IMR-90 (cell line): ENCODE measurements at regions not wholly inside any gene's neighbourhood (a gene's known extent, or its start where the extent isn't known, plus 50 kb on each side); places are given as distances from the start of the nearest gene placed in this dataset.

Experiments
- ATAC-seq: fragments of 200-7000 bp; cut with Tn5 transposase; 2 replicates; pipeline ENCODE4 v1.9.1; 2020; ENCODE audit warnings: low read depth, mild to moderate bottlenecking, moderate library complexity
- BruUV-seq: library from RNA; stranded (reverse); fragments of 400-500 nt; replicated peaks from 2 replicates; lab custom pipeline; 2021; lab: Mats Ljungman, UMichigan
- CTCF ChIA-PET: fragments of 300-600 bp; formaldehyde crosslinking; extraction: SDS; loops from one replicate; lab custom pipeline; 2021; ENCODE audit warnings: antibody characterized with exemption; lab: Yijun Ruan, JAX
- POLR2A ChIA-PET: fragments of 300-600 bp; sonication (Branson Sonifier 250); formaldehyde crosslinking; loops from one replicate; lab custom pipeline; 2022; ENCODE audit warnings: antibody characterized with exemption; ENCODE audit not compliant: unreplicated experiment; lab: Charles Lee
- DNase-seq: peaks from one replicate; pipeline ENCODE4 v3.0.0; 2013
- H2AFZ ChIP-seq: replicated peaks from 2 replicates; pipeline ENCODE3; 2013; ENCODE audit warnings: low read length, mild to moderate bottlenecking; ENCODE audit not compliant: poor library complexity
- H2AK5ac ChIP-seq: 2 replicates; pipeline ENCODE4 v1.6.1; 2013; ENCODE audit warnings: low read depth, low read length, inconsistent platforms
- H2AK9ac ChIP-seq: replicated peaks from 2 replicates; pipeline ENCODE3; 2013; ENCODE audit warnings: mild to moderate bottlenecking, low read depth, low read length, moderate library complexity; ENCODE audit not compliant: poor library complexity
- H2BK120ac ChIP-seq: 2 replicates; pipeline ENCODE4 v1.6.1; 2013; ENCODE audit warnings: low read depth, low read length, inconsistent platforms
- H2BK15ac ChIP-seq: 3 replicates; pipeline ENCODE4 v1.6.1; 2013; ENCODE audit warnings: low read depth, low read length, inconsistent platforms
- H2BK20ac ChIP-seq: 2 replicates; pipeline ENCODE4 v1.6.1; 2013; ENCODE audit warnings: low read depth, mild to moderate bottlenecking, inconsistent platforms, low read length, moderate library complexity
- H2BK5ac ChIP-seq: 2 replicates; pipeline ENCODE4 v1.6.1; 2013; ENCODE audit warnings: mild to moderate bottlenecking, low read depth, low read length, inconsistent platforms; ENCODE audit not compliant: poor library complexity, severe bottlenecking
- H3K14ac ChIP-seq: replicated peaks from 2 replicates; pipeline ENCODE4 v1.6.1; 2013; ENCODE audit warnings: low read depth, low read length, inconsistent platforms
- H3K18ac ChIP-seq: 2 replicates; pipeline ENCODE4 v1.6.1; 2013; ENCODE audit warnings: low read depth, low read length, control low read depth
- H3K23ac ChIP-seq: 2 replicates; pipeline ENCODE4 v1.6.1; 2013; ENCODE audit warnings: low read depth, low read length, inconsistent platforms
- H3K27ac ChIP-seq: 2 replicates; pipeline ENCODE4 v1.5.1; 2013; ENCODE audit warnings: mild to moderate bottlenecking, control low read depth, low read length; ENCODE audit not compliant: insufficient read depth
- H3K27me3 ChIP-seq: 2 replicates; pipeline ENCODE4 v1.6.1; 2013; ENCODE audit warnings: low read length; ENCODE audit not compliant: control insufficient read depth, insufficient read depth
- H3K36me3 ChIP-seq: 2 replicates; pipeline ENCODE4 v1.6.1; 2013; ENCODE audit warnings: low read length, mixed read lengths; ENCODE audit not compliant: control insufficient read depth, insufficient read depth
- H3K4ac ChIP-seq: 2 replicates; pipeline ENCODE4 v1.6.1; 2013; ENCODE audit warnings: low read depth, low read length, inconsistent platforms
- H3K4me1 ChIP-seq: 2 replicates; pipeline ENCODE4 v1.6.1; 2013; ENCODE audit warnings: low read length, mixed read lengths; ENCODE audit not compliant: control insufficient read depth, insufficient read depth
- H3K4me2 ChIP-seq: 2 replicates; pipeline ENCODE4 v1.6.1; 2013; ENCODE audit warnings: low read depth, mild to moderate bottlenecking, control low read depth, low read length, moderate library complexity
- H3K4me3 ChIP-seq: 2 replicates; pipeline ENCODE4 v1.5.1; 2013; ENCODE audit warnings: low read depth, mild to moderate bottlenecking, control low read depth, low read length, moderate library complexity; ENCODE audit not compliant: insufficient read depth
- H3K56ac ChIP-seq: 2 replicates; pipeline ENCODE4 v1.6.1; 2013; ENCODE audit warnings: low read length, inconsistent platforms; ENCODE audit not compliant: insufficient read depth; ENCODE audit errors: extremely low read depth
- H3K79me1 ChIP-seq, 2 experiments: 2 replicates each; pipeline ENCODE4 v1.6.1; 2013; ENCODE audit warnings: low read length in 2 of 2, inconsistent platforms in 1 of 2, low read depth in 1 of 2
- H3K9ac ChIP-seq: 2 replicates; pipeline ENCODE4 v1.6.1; 2013; ENCODE audit warnings: low read depth, low read length, control low read depth
- H3K9me1 ChIP-seq: 2 replicates; pipeline ENCODE4 v1.6.1; 2013; ENCODE audit warnings: low read length, inconsistent platforms; ENCODE audit not compliant: insufficient read depth
- H3K9me3 ChIP-seq: 2 replicates; pipeline ENCODE4 v1.6.1; 2013; ENCODE audit warnings: low read length; ENCODE audit not compliant: control insufficient read depth, insufficient read depth
- H4K20me1 ChIP-seq: 2 replicates; pipeline ENCODE4 v1.6.1; 2013; ENCODE audit warnings: low read length, inconsistent platforms; ENCODE audit not compliant: insufficient read depth
- H4K5ac ChIP-seq: 2 replicates; pipeline ENCODE4 v1.6.1; 2013; ENCODE audit warnings: mild to moderate bottlenecking, low read depth, low read length, control low read depth
- H4K8ac ChIP-seq, 2 experiments: 2 replicates each; pipeline ENCODE4 v1.6.1; 2013; ENCODE audit warnings: low read depth in 2 of 2, low read length in 2 of 2, control low read depth in 1 of 2, inconsistent platforms in 1 of 2
- H4K91ac ChIP-seq: 2 replicates; pipeline ENCODE4 v1.6.1; 2013; ENCODE audit warnings: low read depth, low read length, inconsistent platforms; ENCODE audit not compliant: insufficient read depth
- BHLHE40 ChIP-seq: fragments of 150-350 bp; IDR thresholded peaks from 2 replicates; pipeline ENCODE4 v1.6.1; 2016; ENCODE audit warnings: mild to moderate bottlenecking, low read depth, low read length
- MAFK ChIP-seq: IDR thresholded peaks from 2 replicates; pipeline ENCODE4 v1.6.1; 2012; ENCODE audit warnings: low read depth, low read length, improper control_type of control experiment
- MXI1 ChIP-seq: IDR thresholded peaks from 2 replicates; pipeline ENCODE4 v1.6.1; 2012; ENCODE audit warnings: low read depth, mild to moderate bottlenecking, low read length, moderate library complexity, borderline replicate concordance
- RAD21 ChIP-seq: IDR thresholded peaks from 2 replicates; pipeline ENCODE4 v1.6.1; 2012; ENCODE audit warnings: low read length, improper control_type of control experiment
- RFX5 ChIP-seq: IDR thresholded peaks from 2 replicates; pipeline ENCODE4 v1.8.0; 2012; ENCODE audit warnings: low read depth, mild to moderate bottlenecking, low read length, moderate library complexity
- WGBS, 2 experiments: methylation state at CpG; one replicate each; pipeline versions ENCODE4 v1.1.5 to v1.1.7; 2013; ENCODE audit warnings: missing lambda C conversion rate in 2 of 2; ENCODE audit not compliant: insufficient read length in 1 of 2; ENCODE audit errors: extremely low coverage in 2 of 2; 5-methylcytosine and 5-hydroxymethylcytosine counted together
- dilution Hi-C: fragments of 300-500 bp; cut with HindIII; formaldehyde crosslinking; loops from one replicate; pipeline ENCODE4 v1.14.3; 2018; ENCODE audit warnings: low sequenced_read_pairs; ENCODE audit not compliant: unreplicated experiment
- in situ Hi-C: fragments of 300-500 bp; cut with MboI; formaldehyde crosslinking; loops from 3 replicates; pipeline ENCODE4 v1.14.3; 2019; ENCODE audit warnings: low sequenced_read_pairs, inconsistent platforms, mixed read lengths
- intact Hi-C: fragments of 100-400 bp; cut with micrococcal nuclease; formaldehyde crosslinking; loops from 2 replicates; pipeline ENCODE4 v1.10.0; 2022
- TF ChIP-seq, protein P1 (sequence below): conservative IDR thresholded peaks from 2 replicates; pipeline ENCODE4 v1.5.1; 2012; ENCODE audit warnings: mild to moderate bottlenecking, low read depth, low read length, improper control_type of control experiment

DNA sequence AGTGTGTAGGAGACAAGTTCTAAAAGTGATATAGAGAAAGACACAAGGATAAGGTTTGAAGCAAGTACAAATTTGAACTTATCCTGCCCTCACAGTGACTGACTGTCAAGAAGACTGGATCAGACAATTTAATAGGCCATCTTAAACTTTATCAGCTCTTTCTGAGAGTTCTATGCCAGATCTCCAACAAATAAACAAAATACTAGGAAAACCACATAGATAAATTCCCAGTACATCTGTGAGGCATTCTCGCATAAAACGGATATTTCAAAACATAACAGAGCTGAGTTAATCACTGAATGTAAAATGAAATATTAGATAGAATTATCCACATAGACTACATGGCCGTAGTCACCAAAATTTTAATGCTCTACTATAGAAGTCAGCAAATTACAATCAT lies 120.9 kb upstream of the LUZP2 start:
- no peak overlapping the region for H2AFZ ChIP-seq
- H3K27me3 ChIP-seq, result no peaks in the 10 kb centered on the region
- no peak overlapping the region for H2AK5ac ChIP-seq
- no peak overlapping the region for H2BK20ac ChIP-seq
- no peaks in the 10 kb centered on the region for H3K36me3 ChIP-seq
- H3K27ac ChIP-seq, result no peak overlapping the region
- no peaks in the 10 kb centered on the region for H3K9me3 ChIP-seq
- no peak overlapping the region for H3K4me2 ChIP-seq
- H3K9me1 ChIP-seq, result no peaks in the 10 kb centered on the region
- H4K91ac ChIP-seq, result no peak overlapping the region
- in situ Hi-C loops, result loop anchor here (25.0 kb wide), 2 partner anchors 1364 to 1489 kb away; no protein-coding TSS in a partner anchor
- no peak overlapping the region for H2AK9ac ChIP-seq
- no peak overlapping the region for H3K4me3 ChIP-seq
- no peaks in the 10 kb centered on the region for H3K79me1 ChIP-seq
- H2BK5ac ChIP-seq, result no peak overlapping the region
- ChIA-PET CTCF (interaction anchor here (0.6 kb wide), 1 partner anchor 11 kb away, joined by 4 read pairs; no protein-coding TSS in a partner anchor), POLR2A (no interaction called here)
- peak; percentile 20 for DNase-seq
- no peak overlapping the region for H3K9ac ChIP-seq
- H3K4ac ChIP-seq, result no peak overlapping the region
- no peak overlapping the region for H4K8ac ChIP-seq
- no peak overlapping the region for H3K23ac ChIP-seq
- H2BK15ac ChIP-seq, result no peak overlapping the region
- no CpG with 5 or more reads among the region's 3 CpGs for WGBS, 2 experiments
- H2BK120ac ChIP-seq, result no peak overlapping the region
- no peak overlapping the region for H3K18ac ChIP-seq
- H3K14ac ChIP-seq, result no peak overlapping the region
- dilution Hi-C loops, result no loop called here
- intact Hi-C loops, result loop anchor here (10.0 kb wide), 1 partner anchor 111 kb away; no protein-coding TSS in a partner anchor
- ATAC-seq, result peak; percentile 44
- no TSS peak for BruUV-seq
- TF ChIP-seq RFX5, result no peak
- TF ChIP-seq RAD21, result no peak
- TF ChIP-seq, protein P1, sequence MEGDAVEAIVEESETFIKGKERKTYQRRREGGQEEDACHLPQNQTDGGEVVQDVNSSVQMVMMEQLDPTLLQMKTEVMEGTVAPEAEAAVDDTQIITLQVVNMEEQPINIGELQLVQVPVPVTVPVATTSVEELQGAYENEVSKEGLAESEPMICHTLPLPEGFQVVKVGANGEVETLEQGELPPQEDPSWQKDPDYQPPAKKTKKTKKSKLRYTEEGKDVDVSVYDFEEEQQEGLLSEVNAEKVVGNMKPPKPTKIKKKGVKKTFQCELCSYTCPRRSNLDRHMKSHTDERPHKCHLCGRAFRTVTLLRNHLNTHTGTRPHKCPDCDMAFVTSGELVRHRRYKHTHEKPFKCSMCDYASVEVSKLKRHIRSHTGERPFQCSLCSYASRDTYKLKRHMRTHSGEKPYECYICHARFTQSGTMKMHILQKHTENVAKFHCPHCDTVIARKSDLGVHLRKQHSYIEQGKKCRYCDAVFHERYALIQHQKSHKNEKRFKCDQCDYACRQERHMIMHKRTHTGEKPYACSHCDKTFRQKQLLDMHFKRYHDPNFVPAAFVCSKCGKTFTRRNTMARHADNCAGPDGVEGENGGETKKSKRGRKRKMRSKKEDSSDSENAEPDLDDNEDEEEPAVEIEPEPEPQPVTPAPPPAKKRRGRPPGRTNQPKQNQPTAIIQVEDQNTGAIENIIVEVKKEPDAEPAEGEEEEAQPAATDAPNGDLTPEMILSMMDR, result no peak
- no peak for TF ChIP-seq MXI1
- TF ChIP-seq BHLHE40, result no peak
- no peak for TF ChIP-seq MAFK
- no peak overlapping the region for H4K5ac ChIP-seq
- peaks cover 5% of the 10 kb centered on the region; the same call in 1 of the 2 replicates for H3K4me1 ChIP-seq
- no peak overlapping the region for H3K56ac ChIP-seq
- no peaks in the 10 kb centered on the region for H4K20me1 ChIP-seq
